ENCODE measurements at regions not wholly inside any gene's neighbourhood (a gene's known extent, or its start where the extent isn't known, plus 50 kb on each side); places are given as distances from the start of the nearest gene placed in this dataset.

GRCh38 chr15:70225416-70225815, 127.7 kb upstream of the TLE3 start:
- TF ChIP-seq EP300 (conservative IDR thresholded peaks at IDR 0.05; ENCODE audit: poor library complexity, severe bottlenecking) (no peak), SMC3 (conservative IDR thresholded peaks at IDR 0.05; ENCODE audit: poor library complexity) (no peak), CTCF (IDR thresholded peaks at IDR 0.05; ENCODE audit: poor library complexity, severe bottlenecking) (no peak), TAF1 (IDR thresholded peaks at IDR 0.05; ENCODE audit: low read depth) (no peak), EZH2 (IDR thresholded peaks at IDR 0.05; ENCODE audit: borderline replicate concordance, insufficient read depth, low read length, poor library complexity, severe bottlenecking) (no peak), MXI1 (conservative IDR thresholded peaks at IDR 0.05; ENCODE audit: poor library complexity, severe bottlenecking) (no peak), POLR2AphosphoS5 (IDR thresholded peaks at IDR 0.05) (no peak)
- TF ChIP-seq, protein P1, sequence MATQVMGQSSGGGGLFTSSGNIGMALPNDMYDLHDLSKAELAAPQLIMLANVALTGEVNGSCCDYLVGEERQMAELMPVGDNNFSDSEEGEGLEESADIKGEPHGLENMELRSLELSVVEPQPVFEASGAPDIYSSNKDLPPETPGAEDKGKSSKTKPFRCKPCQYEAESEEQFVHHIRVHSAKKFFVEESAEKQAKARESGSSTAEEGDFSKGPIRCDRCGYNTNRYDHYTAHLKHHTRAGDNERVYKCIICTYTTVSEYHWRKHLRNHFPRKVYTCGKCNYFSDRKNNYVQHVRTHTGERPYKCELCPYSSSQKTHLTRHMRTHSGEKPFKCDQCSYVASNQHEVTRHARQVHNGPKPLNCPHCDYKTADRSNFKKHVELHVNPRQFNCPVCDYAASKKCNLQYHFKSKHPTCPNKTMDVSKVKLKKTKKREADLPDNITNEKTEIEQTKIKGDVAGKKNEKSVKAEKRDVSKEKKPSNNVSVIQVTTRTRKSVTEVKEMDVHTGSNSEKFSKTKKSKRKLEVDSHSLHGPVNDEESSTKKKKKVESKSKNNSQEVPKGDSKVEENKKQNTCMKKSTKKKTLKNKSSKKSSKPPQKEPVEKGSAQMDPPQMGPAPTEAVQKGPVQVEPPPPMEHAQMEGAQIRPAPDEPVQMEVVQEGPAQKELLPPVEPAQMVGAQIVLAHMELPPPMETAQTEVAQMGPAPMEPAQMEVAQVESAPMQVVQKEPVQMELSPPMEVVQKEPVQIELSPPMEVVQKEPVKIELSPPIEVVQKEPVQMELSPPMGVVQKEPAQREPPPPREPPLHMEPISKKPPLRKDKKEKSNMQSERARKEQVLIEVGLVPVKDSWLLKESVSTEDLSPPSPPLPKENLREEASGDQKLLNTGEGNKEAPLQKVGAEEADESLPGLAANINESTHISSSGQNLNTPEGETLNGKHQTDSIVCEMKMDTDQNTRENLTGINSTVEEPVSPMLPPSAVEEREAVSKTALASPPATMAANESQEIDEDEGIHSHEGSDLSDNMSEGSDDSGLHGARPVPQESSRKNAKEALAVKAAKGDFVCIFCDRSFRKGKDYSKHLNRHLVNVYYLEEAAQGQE (IDR thresholded peaks at IDR 0.05; ENCODE audit: borderline replicate concordance) = no peak
- no peaks in the 10 kb centered on the region for H3K9me2 ChIP-seq (ENCODE audit: insufficient read depth, low read length)
- H3K27me3 ChIP-seq (ENCODE audit: insufficient read depth, low read depth, low read length) = no peaks in the 10 kb centered on the region
- H3K36me3 ChIP-seq (ENCODE audit: insufficient read depth, low read length) = no peaks in the 10 kb centered on the region
- H3K4me2 ChIP-seq (ENCODE audit: low read length) = no peak overlapping the region
- H3K9ac ChIP-seq (ENCODE audit: low read length) = no peak overlapping the region
- no peaks in the 10 kb centered on the region for H3K9me3 ChIP-seq (ENCODE audit: low read length)
- no peak overlapping the region for H3K4me3 ChIP-seq (ENCODE audit: low read length)
- H3K79me2 ChIP-seq (replicated peaks; ENCODE audit: insufficient read depth, low read length) = no peaks in the 10 kb centered on the region
- H3F3A ChIP-seq (ENCODE audit: insufficient read depth, low read length, poor library complexity, severe bottlenecking) = no peaks in the 10 kb centered on the region
- H2AFZ ChIP-seq (ENCODE audit: low read depth, low read length) = no peak overlapping the region
- H4K20me1 ChIP-seq (ENCODE audit: insufficient read depth) = no peaks in the 10 kb centered on the region
- no peak overlapping the region for H3K27ac ChIP-seq (ENCODE audit: low read length)

DNA sequence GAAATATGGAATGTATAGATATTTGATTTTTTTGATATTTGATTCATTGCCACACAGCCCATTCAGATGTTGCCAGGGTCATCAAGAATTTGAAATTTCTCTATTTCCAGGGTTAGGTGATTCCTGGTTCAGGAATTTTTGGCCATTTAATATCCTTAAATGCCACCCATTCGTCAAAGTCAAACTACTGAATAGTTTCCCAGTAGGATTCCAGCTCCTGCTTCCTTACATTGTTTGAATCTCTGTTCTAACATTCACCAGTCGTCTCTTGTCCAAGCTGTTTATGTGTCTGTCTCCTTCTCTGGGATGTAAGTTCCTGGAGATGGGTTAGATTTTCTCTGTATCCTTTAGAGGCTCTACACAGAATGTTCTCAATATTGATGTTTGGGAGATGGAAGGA, 124.9 kb upstream of the TLE3 start:
- Histone ChIP-seq H3K4me2 (ENCODE audit: low read length) (no peak overlapping the region), H3K9ac (ENCODE audit: low read length) (no peak overlapping the region), H3K9me3 (ENCODE audit: low read length) (no peaks in the 10 kb centered on the region), H4K20me1 (ENCODE audit: insufficient read depth) (no peaks in the 10 kb centered on the region), H3K36me3 (ENCODE audit: insufficient read depth, low read length) (no peaks in the 10 kb centered on the region), H3K27ac (ENCODE audit: low read length) (no peak overlapping the region), H3K4me3 (ENCODE audit: low read length) (no peak overlapping the region), H3K27me3 (ENCODE audit: insufficient read depth, low read depth, low read length) (no peaks in the 10 kb centered on the region), H3K9me2 (ENCODE audit: insufficient read depth, low read length) (no peaks in the 10 kb centered on the region), H3F3A (ENCODE audit: insufficient read depth, low read length, poor library complexity, severe bottlenecking) (no peaks in the 10 kb centered on the region), H3K79me2 (replicated peaks; ENCODE audit: insufficient read depth, low read length) (no peaks in the 10 kb centered on the region), H2AFZ (ENCODE audit: low read depth, low read length) (no peak overlapping the region)
- TF ChIP-seq POLR2AphosphoS5 (IDR thresholded peaks at IDR 0.05) (no peak), TAF1 (IDR thresholded peaks at IDR 0.05; ENCODE audit: low read depth) (no peak), EZH2 (IDR thresholded peaks at IDR 0.05; ENCODE audit: borderline replicate concordance, insufficient read depth, low read length, poor library complexity, severe bottlenecking) (no peak), MXI1 (conservative IDR thresholded peaks at IDR 0.05; ENCODE audit: poor library complexity, severe bottlenecking) (no peak), EP300 (conservative IDR thresholded peaks at IDR 0.05; ENCODE audit: poor library complexity, severe bottlenecking) (no peak), SMC3 (conservative IDR thresholded peaks at IDR 0.05; ENCODE audit: poor library complexity) (no peak), RAD21 (conservative IDR thresholded peaks at IDR 0.05) (no peak), CTCF (IDR thresholded peaks at IDR 0.05; ENCODE audit: poor library complexity, severe bottlenecking) (no peak)
- TF ChIP-seq, protein P1 (IDR thresholded peaks at IDR 0.05; ENCODE audit: borderline replicate concordance) = no peak

Data from neural cell (in vitro differentiated cells).